ENCODE measurements at regions not wholly inside any gene's neighbourhood (a gene's known extent, or its start where the extent isn't known, plus 50 kb on each side); places are given as distances from the start of the nearest gene placed in this dataset.

DNA sequence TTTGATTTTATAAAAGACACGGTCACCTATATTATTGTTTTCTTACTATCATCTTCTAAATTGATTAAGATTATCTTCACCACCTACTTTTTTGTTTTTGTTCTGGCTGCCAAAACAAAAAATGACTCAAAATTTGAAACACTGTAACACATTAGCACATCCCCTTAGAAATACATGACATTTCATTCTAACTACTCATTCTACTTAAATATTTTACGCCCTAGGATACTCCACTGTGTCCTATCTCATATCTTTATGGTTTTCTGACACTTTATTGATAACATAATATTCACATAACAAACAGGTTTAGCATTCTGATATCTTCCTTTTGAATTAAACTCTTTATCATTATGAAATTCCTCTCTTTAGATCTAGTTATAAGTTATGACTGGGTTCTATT is 656.2 kb downstream of the GBE1 start:
- Histone ChIP-seq H3K36me3 (ENCODE audit: control insufficient read depth in 4 of 4, insufficient read depth in 3 of 4, low read depth in 1 of 4, low read length in 3 of 4) (no peaks in the 10 kb centered on the region), H3K27ac (ENCODE audit: low read depth in 1 of 2, low read length in 2 of 2) (no peak overlapping the region), H3K9ac (ENCODE audit: low read depth in 1 of 2, low read length in 2 of 2) (no peak overlapping the region), H3K4me3 (ENCODE audit: low read depth in 1 of 3, low read length in 3 of 3) (no peak overlapping the region), H3K27me3 (ENCODE audit: control insufficient read depth in 4 of 4, insufficient read depth in 4 of 4, low read length in 3 of 4) (no peaks in the 10 kb centered on the region), H3K9me3 (ENCODE audit: control insufficient read depth in 4 of 4, low read length in 3 of 4) (no peaks in the 10 kb centered on the region), H3K4me1 (ENCODE audit: control insufficient read depth in 4 of 4, insufficient read depth in 4 of 4, low read length in 3 of 4) (peaks cover 0 to 10% (median under 1%) of the 10 kb centered on the region in 4 donors)
- DNase-seq (ENCODE audit: low spot score) = no peak
- TF ChIP-seq JUND (IDR thresholded peaks at IDR 0.05) (no peak), HNF4G (IDR thresholded peaks at IDR 0.05) (no peak), RXRA (IDR thresholded peaks at IDR 0.05) (no peak), NR2F2 (IDR thresholded peaks at IDR 0.05) (no peak), SP1 (IDR thresholded peaks at IDR 0.05) (no peak), YY1 (IDR thresholded peaks at IDR 0.05) (no peak)
- TF ChIP-seq, protein P1, sequence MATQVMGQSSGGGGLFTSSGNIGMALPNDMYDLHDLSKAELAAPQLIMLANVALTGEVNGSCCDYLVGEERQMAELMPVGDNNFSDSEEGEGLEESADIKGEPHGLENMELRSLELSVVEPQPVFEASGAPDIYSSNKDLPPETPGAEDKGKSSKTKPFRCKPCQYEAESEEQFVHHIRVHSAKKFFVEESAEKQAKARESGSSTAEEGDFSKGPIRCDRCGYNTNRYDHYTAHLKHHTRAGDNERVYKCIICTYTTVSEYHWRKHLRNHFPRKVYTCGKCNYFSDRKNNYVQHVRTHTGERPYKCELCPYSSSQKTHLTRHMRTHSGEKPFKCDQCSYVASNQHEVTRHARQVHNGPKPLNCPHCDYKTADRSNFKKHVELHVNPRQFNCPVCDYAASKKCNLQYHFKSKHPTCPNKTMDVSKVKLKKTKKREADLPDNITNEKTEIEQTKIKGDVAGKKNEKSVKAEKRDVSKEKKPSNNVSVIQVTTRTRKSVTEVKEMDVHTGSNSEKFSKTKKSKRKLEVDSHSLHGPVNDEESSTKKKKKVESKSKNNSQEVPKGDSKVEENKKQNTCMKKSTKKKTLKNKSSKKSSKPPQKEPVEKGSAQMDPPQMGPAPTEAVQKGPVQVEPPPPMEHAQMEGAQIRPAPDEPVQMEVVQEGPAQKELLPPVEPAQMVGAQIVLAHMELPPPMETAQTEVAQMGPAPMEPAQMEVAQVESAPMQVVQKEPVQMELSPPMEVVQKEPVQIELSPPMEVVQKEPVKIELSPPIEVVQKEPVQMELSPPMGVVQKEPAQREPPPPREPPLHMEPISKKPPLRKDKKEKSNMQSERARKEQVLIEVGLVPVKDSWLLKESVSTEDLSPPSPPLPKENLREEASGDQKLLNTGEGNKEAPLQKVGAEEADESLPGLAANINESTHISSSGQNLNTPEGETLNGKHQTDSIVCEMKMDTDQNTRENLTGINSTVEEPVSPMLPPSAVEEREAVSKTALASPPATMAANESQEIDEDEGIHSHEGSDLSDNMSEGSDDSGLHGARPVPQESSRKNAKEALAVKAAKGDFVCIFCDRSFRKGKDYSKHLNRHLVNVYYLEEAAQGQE (IDR thresholded peaks at IDR 0.05) = no peak
- 87% methylated on average over 2 of the region's 2 CpGs for WGBS

DNA sequence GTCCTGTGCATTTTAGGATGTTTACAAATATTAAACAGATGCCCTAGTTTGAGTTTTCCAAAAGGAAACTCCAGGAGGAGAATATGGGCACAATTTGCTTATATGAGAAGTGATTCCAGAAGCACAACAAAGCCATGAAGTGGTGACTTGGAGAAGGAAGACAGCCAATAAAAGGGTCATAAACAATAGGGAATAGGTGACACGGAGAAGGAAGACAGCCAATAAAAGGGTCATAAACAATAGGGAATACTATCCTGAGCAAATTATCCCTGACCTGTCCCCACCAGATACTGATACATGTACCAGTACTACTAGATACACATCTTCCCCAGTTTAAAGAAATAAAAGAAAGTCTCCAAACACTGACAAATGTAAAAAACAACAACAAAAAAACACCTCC is 663.6 kb downstream of the GBE1 start:
- WGBS = 84% methylated on average over 1 of the region's 1 CpG
- H3K36me3 ChIP-seq (ENCODE audit: control insufficient read depth in 4 of 4, insufficient read depth in 3 of 4, low read depth in 1 of 4, low read length in 3 of 4) = peaks cover 0 to 11% (median 6%) of the 10 kb centered on the region in 4 donors
- H3K9ac ChIP-seq (ENCODE audit: low read depth in 1 of 2, low read length in 2 of 2) = no peak overlapping the region
- no peak overlapping the region for H3K4me3 ChIP-seq (ENCODE audit: low read depth in 1 of 3, low read length in 3 of 3)
- no peak overlapping the region for H3K27ac ChIP-seq (ENCODE audit: low read depth in 1 of 2, low read length in 2 of 2)
- H3K4me1 ChIP-seq (ENCODE audit: control insufficient read depth in 4 of 4, insufficient read depth in 4 of 4, low read length in 3 of 4) = no peaks in the 10 kb centered on the region
- DNase-seq (ENCODE audit: low spot score) = no peak
- no peaks in the 10 kb centered on the region for H3K9me3 ChIP-seq (ENCODE audit: control insufficient read depth in 4 of 4, low read length in 3 of 4)
- TF ChIP-seq, protein P2, sequence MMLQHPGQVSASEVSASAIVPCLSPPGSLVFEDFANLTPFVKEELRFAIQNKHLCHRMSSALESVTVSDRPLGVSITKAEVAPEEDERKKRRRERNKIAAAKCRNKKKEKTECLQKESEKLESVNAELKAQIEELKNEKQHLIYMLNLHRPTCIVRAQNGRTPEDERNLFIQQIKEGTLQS (IDR thresholded peaks at IDR 0.05) = no peak
- TF ChIP-seq, protein P1 (IDR thresholded peaks at IDR 0.05) = no peak
- TF ChIP-seq, protein P3, sequence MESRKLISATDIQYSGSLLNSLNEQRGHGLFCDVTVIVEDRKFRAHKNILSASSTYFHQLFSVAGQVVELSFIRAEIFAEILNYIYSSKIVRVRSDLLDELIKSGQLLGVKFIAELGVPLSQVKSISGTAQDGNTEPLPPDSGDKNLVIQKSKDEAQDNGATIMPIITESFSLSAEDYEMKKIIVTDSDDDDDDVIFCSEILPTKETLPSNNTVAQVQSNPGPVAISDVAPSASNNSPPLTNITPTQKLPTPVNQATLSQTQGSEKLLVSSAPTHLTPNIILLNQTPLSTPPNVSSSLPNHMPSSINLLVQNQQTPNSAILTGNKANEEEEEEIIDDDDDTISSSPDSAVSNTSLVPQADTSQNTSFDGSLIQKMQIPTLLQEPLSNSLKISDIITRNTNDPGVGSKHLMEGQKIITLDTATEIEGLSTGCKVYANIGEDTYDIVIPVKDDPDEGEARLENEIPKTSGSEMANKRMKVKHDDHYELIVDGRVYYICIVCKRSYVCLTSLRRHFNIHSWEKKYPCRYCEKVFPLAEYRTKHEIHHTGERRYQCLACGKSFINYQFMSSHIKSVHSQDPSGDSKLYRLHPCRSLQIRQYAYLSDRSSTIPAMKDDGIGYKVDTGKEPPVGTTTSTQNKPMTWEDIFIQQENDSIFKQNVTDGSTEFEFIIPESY (IDR thresholded peaks at IDR 0.05) = no peak
- TF ChIP-seq YY1 (IDR thresholded peaks at IDR 0.05) = no peak
- no peak for TF ChIP-seq HNF4A (conservative IDR thresholded peaks at IDR 0.05)
- no peak for TF ChIP-seq NR2F2 (IDR thresholded peaks at IDR 0.05)
- no peak for TF ChIP-seq SP1 (IDR thresholded peaks at IDR 0.05)
- TF ChIP-seq FOXA2 (IDR thresholded peaks at IDR 0.05) = no peak
- TF ChIP-seq FOXA1 (IDR thresholded peaks at IDR 0.05) = no peak
- TF ChIP-seq RXRA (IDR thresholded peaks at IDR 0.05) = no peak
- TF ChIP-seq TAF1 (conservative IDR thresholded peaks at IDR 0.05) = no peak
- TF ChIP-seq, protein P4, sequence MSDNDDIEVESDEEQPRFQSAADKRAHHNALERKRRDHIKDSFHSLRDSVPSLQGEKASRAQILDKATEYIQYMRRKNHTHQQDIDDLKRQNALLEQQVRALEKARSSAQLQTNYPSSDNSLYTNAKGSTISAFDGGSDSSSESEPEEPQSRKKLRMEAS (IDR thresholded peaks at IDR 0.05) = no peak
- TF ChIP-seq HNF4G (IDR thresholded peaks at IDR 0.05) = no peak
- TF ChIP-seq, protein P5, sequence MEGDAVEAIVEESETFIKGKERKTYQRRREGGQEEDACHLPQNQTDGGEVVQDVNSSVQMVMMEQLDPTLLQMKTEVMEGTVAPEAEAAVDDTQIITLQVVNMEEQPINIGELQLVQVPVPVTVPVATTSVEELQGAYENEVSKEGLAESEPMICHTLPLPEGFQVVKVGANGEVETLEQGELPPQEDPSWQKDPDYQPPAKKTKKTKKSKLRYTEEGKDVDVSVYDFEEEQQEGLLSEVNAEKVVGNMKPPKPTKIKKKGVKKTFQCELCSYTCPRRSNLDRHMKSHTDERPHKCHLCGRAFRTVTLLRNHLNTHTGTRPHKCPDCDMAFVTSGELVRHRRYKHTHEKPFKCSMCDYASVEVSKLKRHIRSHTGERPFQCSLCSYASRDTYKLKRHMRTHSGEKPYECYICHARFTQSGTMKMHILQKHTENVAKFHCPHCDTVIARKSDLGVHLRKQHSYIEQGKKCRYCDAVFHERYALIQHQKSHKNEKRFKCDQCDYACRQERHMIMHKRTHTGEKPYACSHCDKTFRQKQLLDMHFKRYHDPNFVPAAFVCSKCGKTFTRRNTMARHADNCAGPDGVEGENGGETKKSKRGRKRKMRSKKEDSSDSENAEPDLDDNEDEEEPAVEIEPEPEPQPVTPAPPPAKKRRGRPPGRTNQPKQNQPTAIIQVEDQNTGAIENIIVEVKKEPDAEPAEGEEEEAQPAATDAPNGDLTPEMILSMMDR (IDR thresholded peaks at IDR 0.05; ENCODE audit: low read depth, low read length, missing input control) = no peak
- H3K27me3 ChIP-seq (ENCODE audit: control insufficient read depth in 4 of 4, insufficient read depth in 4 of 4, low read length in 3 of 4) = no peaks in the 10 kb centered on the region
